ENCODE measurements at regions not wholly inside any gene's neighbourhood (a gene's known extent, or its start where the extent isn't known, plus 50 kb on each side); places are given as distances from the start of the nearest gene placed in this dataset.

GRCh38 chr10:29068966-29069365 lies 219.9 kb upstream of the LYZL1 start:
- no peak for TF ChIP-seq CTCF (IDR thresholded peaks at IDR 0.05; ENCODE audit: insufficient read depth, low read depth, low read length)

GRCh38 chr10:29069941-29070340 lies 218.9 kb upstream of the LYZL1 start:
- no peak for DNase-seq (ENCODE audit: low read depth)
- Histone ChIP-seq H3K4me3 (ENCODE audit: low read depth, low read length) (no peak overlapping the region), H3K36me3 (ENCODE audit: control insufficient read depth, insufficient read depth, low read length) (no peaks in the 10 kb centered on the region), H3K27me3 (ENCODE audit: control insufficient read depth, insufficient read depth, low read length) (peaks cover 2% of the 10 kb centered on the region)
- ChIA-PET POLR2A (no interaction called here), CTCF (interaction anchor here (0.9 kb wide), 1 partner anchor 235 kb away, joined by 4 read pairs; no protein-coding TSS in a partner anchor)
- no peak for TF ChIP-seq CTCF (IDR thresholded peaks at IDR 0.05; ENCODE audit: insufficient read depth, low read depth, low read length)

More at GRCh38 chr10:29068966-29069365, 219.9 kb upstream of the LYZL1 start:
- POLR2A ChIA-PET, result no interaction called here
- CTCF ChIA-PET, result no interaction called here
- H3K4me3 ChIP-seq (ENCODE audit: low read depth, low read length), result no peak overlapping the region
- DNase-seq (ENCODE audit: low read depth), result no peak
- peaks cover 2% of the 10 kb centered on the region for H3K27me3 ChIP-seq (ENCODE audit: control insufficient read depth, insufficient read depth, low read length)
- H3K36me3 ChIP-seq (ENCODE audit: control insufficient read depth, insufficient read depth, low read length), result no peaks in the 10 kb centered on the region

- DNase-seq (ENCODE audit: low read depth), result no peak
- Histone ChIP-seq H3K4me3 (ENCODE audit: low read depth, low read length) (no peak overlapping the region), H3K36me3 (ENCODE audit: control insufficient read depth, insufficient read depth, low read length) (no peaks in the 10 kb centered on the region), H3K27me3 (ENCODE audit: control insufficient read depth, insufficient read depth, low read length) (peaks cover 3% of the 10 kb centered on the region)
- ChIA-PET CTCF (interaction anchor here (0.6 to 1.5 kb wide), 3 partner anchors 19 to 53 kb away, joined by 3 read pairs; no protein-coding TSS in a partner anchor), POLR2A (no interaction called here)
- TF ChIP-seq CTCF (IDR thresholded peaks at IDR 0.05; ENCODE audit: insufficient read depth, low read depth, low read length), result no peak
These were observed 210.0 kb upstream of the LYZL1 start for GRCh38 chr10:29078919-29079318.

GRCh38 chr10:29081231-29081630 lies 207.6 kb upstream of the LYZL1 start:
- no peak overlapping the region for H3K4me3 ChIP-seq (ENCODE audit: low read depth, low read length)

GRCh38 chr10:29081951-29082685 lies 206.8 kb upstream of the LYZL1 start:
- Histone ChIP-seq H3K4me3 (ENCODE audit: low read depth, low read length) (no peak overlapping the region), H3K36me3 (ENCODE audit: control insufficient read depth, insufficient read depth, low read length) (no peaks in the 10 kb centered on the region), H3K27me3 (ENCODE audit: control insufficient read depth, insufficient read depth, low read length) (peaks cover 6% of the 10 kb centered on the region)
- TF ChIP-seq CTCF (IDR thresholded peaks at IDR 0.05; ENCODE audit: insufficient read depth, low read depth, low read length), result no peak
- ChIA-PET POLR2A (no interaction called here), CTCF (interaction anchor here (0.6 kb wide), 1 partner anchor 9 kb away, joined by 3 read pairs; no protein-coding TSS in a partner anchor)
- no peak for DNase-seq (ENCODE audit: low read depth)

More at GRCh38 chr10:29081231-29081630, 207.6 kb upstream of the LYZL1 start:
- no peak for DNase-seq (ENCODE audit: low read depth)
- H3K36me3 ChIP-seq (ENCODE audit: control insufficient read depth, insufficient read depth, low read length), result no peaks in the 10 kb centered on the region
- TF ChIP-seq CTCF (IDR thresholded peaks at IDR 0.05; ENCODE audit: insufficient read depth, low read depth, low read length), result no peak
- peaks cover 5% of the 10 kb centered on the region for H3K27me3 ChIP-seq (ENCODE audit: control insufficient read depth, insufficient read depth, low read length)
- POLR2A ChIA-PET, result no interaction called here
- CTCF ChIA-PET, result no interaction called here

All from BJ (cell line).